ENCODE measurements at regions not wholly inside any gene's neighbourhood (a gene's known extent, or its start where the extent isn't known, plus 50 kb on each side); places are given as distances from the start of the nearest gene placed in this dataset.

DNA sequence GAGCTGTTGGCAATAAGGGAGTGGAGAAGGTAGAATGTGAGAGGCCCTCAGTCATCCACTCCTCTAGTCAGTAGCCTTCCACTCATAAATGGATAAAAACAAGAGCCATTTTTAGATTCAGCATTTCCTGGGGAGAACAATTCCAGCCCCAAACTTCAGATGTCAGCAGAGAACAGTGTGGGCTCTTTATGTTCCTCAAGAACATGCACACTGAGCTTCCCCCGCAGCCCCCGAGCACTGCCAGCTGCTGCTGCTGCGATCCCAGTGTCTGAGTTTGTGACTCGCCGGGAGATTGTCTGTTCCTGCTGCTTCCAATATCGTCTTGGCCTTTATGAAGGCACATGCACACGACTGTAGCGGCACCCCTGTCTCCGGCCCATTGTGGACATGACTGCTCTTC, 143.7 kb upstream of the CTNNA2 start (continued):
- no peak for TF ChIP-seq CUX1 (CRISPR knock-in tag; IDR thresholded peaks at IDR 0.05)
- no peak for TF ChIP-seq SIN3B (IDR thresholded peaks at IDR 0.05; ENCODE audit: low read depth)

GRCh38 chr2:79368116-79368630, 144.7 kb upstream of the CTNNA2 start:
- Histone ChIP-seq H3K4me3 (no peak overlapping the region), H3K9me3 (replicated peaks; ENCODE audit: control insufficient read depth, insufficient read depth, low read depth, low read length) (no peaks in the 10 kb centered on the region), H2AFZ (ENCODE audit: low read depth, low read length) (no peak overlapping the region), H3K79me2 (ENCODE audit: control insufficient read depth, insufficient read depth, low read length) (no peaks in the 10 kb centered on the region), H3K4me2 (ENCODE audit: insufficient read depth, low read length) (no peak overlapping the region), H3K36me3 (ENCODE audit: control insufficient read depth, insufficient read depth, low read length) (no peaks in the 10 kb centered on the region), H3K27ac (ENCODE audit: extremely low read depth, low read depth, low read length) (no peak overlapping the region), H3K4me1 (replicated peaks in 1 of 2; ENCODE audit: control insufficient read depth in 2 of 2, insufficient read depth in 2 of 2, low read length in 2 of 2) (no peaks in the 10 kb centered on the region), H3K9ac (ENCODE audit: insufficient read depth in 1 of 2, low read depth in 2 of 2, low read length in 2 of 2) (no peak overlapping the region), H3K9me1 (ENCODE audit: control insufficient read depth, insufficient read depth, low read length) (no peaks in the 10 kb centered on the region), H4K20me1 (replicated peaks; ENCODE audit: control insufficient read depth, insufficient read depth, low read length) (no peaks in the 10 kb centered on the region), H3K27me3 (ENCODE audit: control insufficient read depth in 2 of 2, insufficient read depth in 2 of 2, low read length in 2 of 2) (no peaks in the 10 kb centered on the region)
- CTCF ChIA-PET (ENCODE audit: low intra/inter-chr PET ratio) = no interaction called here
- in situ Hi-C loops (cut with MboI) (no loop called here), intact Hi-C loops (cut with micrococcal nuclease) (no loop called here)
- BruUV-seq (replicated peaks) = no TSS peak
- POLR2A ChIA-PET = no interaction called here
- WGBS (ENCODE audit: insufficient coverage, low coverage, missing lambda C conversion rate) = 0% methylated on average over 5 of the region's 5 CpGs
- FAIRE-seq (no peak), DNase-seq (ENCODE audit: extremely low read depth in 1 of 4, low spot score in 3 of 4) (no peak), ATAC-seq (no peak)
- TF ChIP-seq, protein P1, sequence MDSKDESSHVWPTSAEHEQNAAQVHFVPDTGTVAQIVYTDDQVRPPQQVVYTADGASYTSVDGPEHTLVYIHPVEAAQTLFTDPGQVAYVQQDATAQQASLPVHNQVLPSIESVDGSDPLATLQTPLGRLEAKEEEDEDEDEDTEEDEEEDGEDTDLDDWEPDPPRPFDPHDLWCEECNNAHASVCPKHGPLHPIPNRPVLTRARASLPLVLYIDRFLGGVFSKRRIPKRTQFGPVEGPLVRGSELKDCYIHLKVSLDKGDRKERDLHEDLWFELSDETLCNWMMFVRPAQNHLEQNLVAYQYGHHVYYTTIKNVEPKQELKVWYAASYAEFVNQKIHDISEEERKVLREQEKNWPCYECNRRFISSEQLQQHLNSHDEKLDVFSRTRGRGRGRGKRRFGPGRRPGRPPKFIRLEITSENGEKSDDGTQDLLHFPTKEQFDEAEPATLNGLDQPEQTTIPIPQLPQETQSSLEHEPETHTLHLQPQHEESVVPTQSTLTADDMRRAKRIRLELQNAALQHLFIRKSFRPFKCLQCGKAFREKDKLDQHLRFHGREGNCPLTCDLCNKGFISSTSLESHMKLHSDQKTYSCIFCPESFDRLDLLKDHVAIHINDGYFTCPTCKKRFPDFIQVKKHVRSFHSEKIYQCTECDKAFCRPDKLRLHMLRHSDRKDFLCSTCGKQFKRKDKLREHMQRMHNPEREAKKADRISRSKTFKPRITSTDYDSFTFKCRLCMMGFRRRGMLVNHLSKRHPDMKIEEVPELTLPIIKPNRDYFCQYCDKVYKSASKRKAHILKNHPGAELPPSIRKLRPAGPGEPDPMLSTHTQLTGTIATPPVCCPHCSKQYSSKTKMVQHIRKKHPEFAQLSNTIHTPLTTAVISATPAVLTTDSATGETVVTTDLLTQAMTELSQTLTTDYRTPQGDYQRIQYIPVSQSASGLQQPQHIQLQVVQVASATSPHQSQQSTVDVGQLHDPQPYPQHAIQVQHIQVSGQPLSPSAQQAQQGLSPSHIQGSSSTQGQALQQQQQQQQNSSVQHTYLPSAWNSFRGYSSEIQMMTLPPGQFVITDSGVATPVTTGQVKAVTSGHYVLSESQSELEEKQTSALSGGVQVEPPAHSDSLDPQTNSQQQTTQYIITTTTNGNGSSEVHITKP (IDR thresholded peaks at IDR 0.05; ENCODE audit: partially characterized antibody) = no peak
- TF ChIP-seq CUX1 (CRISPR knock-in tag; IDR thresholded peaks at IDR 0.05) = no peak
